GM12878 (cell line): ENCODE measurements at regions not wholly inside any gene's neighbourhood (a gene's known extent, or its start where the extent isn't known, plus 50 kb on each side); places are given as distances from the start of the nearest gene placed in this dataset.

Experiments
- ATAC-seq: fragments of 200-7000 bp; cut with Tn5 transposase; 3 replicates; pipeline ENCODE4 v1.9.1; 2020; ENCODE audit warnings: mild to moderate bottlenecking, moderate library complexity
- BruUV-seq: library from RNA; stranded (reverse); fragments of 400-500 nt; replicated peaks from 2 replicates; lab custom pipeline; 2021; lab: Mats Ljungman, UMichigan
- CTCF ChIA-PET: fragments of 300-600 bp; sonication (Branson Sonifier 250); formaldehyde crosslinking; extraction: SDS; loops from one replicate; lab custom pipeline; 2021; ENCODE audit warnings: inconsistent platforms; lab: Yijun Ruan, JAX
- POLR2A ChIA-PET: fragments of 350-600 bp; formaldehyde crosslinking; extraction: SDS; loops from one replicate; lab custom pipeline; 2021; ENCODE audit warnings: inconsistent platforms; lab: Charles Lee
- RAD21 ChIA-PET: fragments of 300-600 bp; sonication (Branson Sonifier 250); formaldehyde crosslinking; loops from one replicate; lab custom pipeline; 2023; ENCODE audit warnings: antibody characterized with exemption; ENCODE audit not compliant: unreplicated experiment; lab: Charles Lee
- SMC1A ChIA-PET: fragments of 300-600 bp; sonication (Branson Sonifier 250); formaldehyde crosslinking; loops from one replicate; lab custom pipeline; 2023; ENCODE audit not compliant: unreplicated experiment, uncharacterized antibody; lab: Charles Lee
- DNase-seq: peaks from one replicate; pipeline ENCODE4 v3.0.0-alpha.2; 2011; ENCODE audit warnings: low read depth, low spot score
- FAIRE-seq: peaks from 3 replicates; lab custom pipeline; 2011; peaks lifted over from hg19 to GRCh38; lab: Jason Lieb, UNC
- H2AFZ ChIP-seq: 2 replicates; pipeline ENCODE4 v1.6.0; 2011; ENCODE audit warnings: low read depth, low read length, control low read depth; ENCODE audit not compliant: control insufficient read depth
- H3K27ac ChIP-seq: 2 replicates; pipeline ENCODE4 v1.5.1; 2011; ENCODE audit warnings: control low read depth; ENCODE audit not compliant: control insufficient read depth, insufficient read depth
- H3K27me3 ChIP-seq, 2 experiments: replicated peaks in 1 of 2; 2 replicates each; pipeline versions ENCODE4 v1.6.0 to v1.6.1; 2011; ENCODE audit warnings: low read length in 1 of 2; ENCODE audit not compliant: control insufficient read depth in 2 of 2, insufficient read depth in 2 of 2
- H3K36me3 ChIP-seq, 2 experiments: 2 replicates each; pipeline ENCODE4 v1.5.1; 2011; ENCODE audit warnings: low read length in 1 of 2; ENCODE audit not compliant: control insufficient read depth in 2 of 2, insufficient read depth in 2 of 2
- H3K4me1 ChIP-seq: 2 replicates; pipeline ENCODE4 v1.6.1; 2011; ENCODE audit warnings: mild to moderate bottlenecking, low read length, moderate library complexity, mixed read lengths; ENCODE audit not compliant: control insufficient read depth, insufficient read depth
- H3K4me2 ChIP-seq: 2 replicates; pipeline ENCODE4 v1.6.0; 2011; ENCODE audit warnings: control low read depth; ENCODE audit not compliant: control insufficient read depth, insufficient read depth
- H3K4me3 ChIP-seq: fragments of 200-600 bp; sonication (generic); 2 replicates; pipeline ENCODE4 v1.5.1; 2016
- H3K79me2 ChIP-seq: 2 replicates; pipeline ENCODE4 v1.6.0; 2011; ENCODE audit warnings: low read length; ENCODE audit not compliant: control insufficient read depth, insufficient read depth
- H3K9ac ChIP-seq: 2 replicates; pipeline ENCODE4 v1.8.0; 2011; ENCODE audit warnings: low read length, control low read depth, mixed read lengths; ENCODE audit not compliant: control insufficient read depth, insufficient read depth
- H3K9me3 ChIP-seq: replicated peaks from 3 replicates; pipeline ENCODE4 v1.5.1; 2011; ENCODE audit warnings: mild to moderate bottlenecking, low read length; ENCODE audit not compliant: control insufficient read depth, insufficient read depth
- H4K20me1 ChIP-seq: 2 replicates; pipeline ENCODE4 v1.6.0; 2011; ENCODE audit not compliant: control insufficient read depth, insufficient read depth
- BACH1 ChIP-seq: fragments of 450-650 bp; IDR thresholded peaks from 2 replicates; pipeline ENCODE4 v1.6.1; 2017; ENCODE audit warnings: mild to moderate bottlenecking, borderline replicate concordance
- CREB1 ChIP-seq: IDR thresholded peaks from 2 replicates; pipeline ENCODE4 v1.6.1; 2012; ENCODE audit warnings: low read depth, mild to moderate bottlenecking, inconsistent platforms
- EED ChIP-seq: sonication (generic); IDR thresholded peaks from 2 replicates; pipeline ENCODE4 v1.6.1; 2016; ENCODE audit warnings: antibody characterized with exemption, low read depth
- HDAC6 ChIP-seq: fragments of 200-600 bp; sonication (generic); IDR thresholded peaks from one replicate; pipeline ENCODE4 v1.8.0; 2017; ENCODE audit warnings: antibody characterized with exemption; ENCODE audit not compliant: unreplicated experiment
- IRF3 ChIP-seq: fragments of 450-650 bp; IDR thresholded peaks from 2 replicates; pipeline ENCODE4 v1.6.1; 2014; ENCODE audit warnings: mild to moderate bottlenecking
- JUNB ChIP-seq: IDR thresholded peaks from 2 replicates; pipeline ENCODE4 v1.6.1; 2016; ENCODE audit warnings: antibody characterized with exemption, mild to moderate bottlenecking
- MEF2A ChIP-seq: IDR thresholded peaks from 2 replicates; pipeline ENCODE4 v1.6.1; 2011; ENCODE audit warnings: low read depth, mild to moderate bottlenecking, low read length, moderate library complexity; ENCODE audit not compliant: insufficient read depth
- MTA3 ChIP-seq: IDR thresholded peaks from 2 replicates; pipeline ENCODE4 v1.6.1; 2012; ENCODE audit warnings: low read length, inconsistent platforms, borderline replicate concordance
- NBN ChIP-seq: fragments of 450-650 bp; IDR thresholded peaks from 2 replicates; pipeline ENCODE4 v1.6.1; 2016
- NFIC ChIP-seq: IDR thresholded peaks from 2 replicates; pipeline ENCODE4 v1.6.1; 2012; ENCODE audit warnings: low read depth, mild to moderate bottlenecking, inconsistent platforms, low read length, moderate library complexity
- NKRF ChIP-seq: fragments of 450-650 bp; conservative IDR thresholded peaks from 2 replicates; pipeline ENCODE4 v1.6.1; 2017; ENCODE audit warnings: mild to moderate bottlenecking, moderate library complexity
- SMAD1 ChIP-seq: fragments of 450-650 bp; IDR thresholded peaks from 2 replicates; pipeline ENCODE4 v1.6.1; 2018; ENCODE audit warnings: mild to moderate bottlenecking, low read depth; ENCODE audit not compliant: partially characterized antibody
- SMAD5 ChIP-seq: IDR thresholded peaks from 2 replicates; pipeline ENCODE4 v1.6.1; 2016; ENCODE audit warnings: antibody characterized with exemption, low read depth
- SMC3 ChIP-seq: IDR thresholded peaks from 2 replicates; pipeline ENCODE4 v1.6.1; 2011; ENCODE audit warnings: low read length, improper control_type of control experiment, borderline replicate concordance
- SREBF2 ChIP-seq: IDR thresholded peaks from 2 replicates; pipeline ENCODE4 v1.6.1; 2012; ENCODE audit warnings: mild to moderate bottlenecking, low read length
- SUZ12 ChIP-seq: fragments of 200-600 bp; sonication (generic); IDR thresholded peaks from one replicate; pipeline ENCODE4 v1.6.1; 2018; ENCODE audit warnings: antibody characterized with exemption, mild to moderate bottlenecking; ENCODE audit not compliant: unreplicated experiment
- YY1 ChIP-seq: IDR thresholded peaks from 2 replicates; pipeline ENCODE4 v1.6.1; 2011; ENCODE audit warnings: low read depth, mild to moderate bottlenecking, low read length
- ZBTB4 ChIP-seq: fragments of 450-650 bp; formaldehyde crosslinking; IDR thresholded peaks from 2 replicates; pipeline ENCODE4 v1.4.0; 2022; ENCODE audit warnings: mild to moderate bottlenecking, moderate library complexity
- WGBS: methylation state at CpG from one replicate; pipeline ENCODE4 v1.1.6; 2016; ENCODE audit warnings: low lambda C conversion rate; ENCODE audit not compliant: insufficient replicate concordance, insufficient coverage; ENCODE audit errors: missing lambda C conversion rate; 5-methylcytosine and 5-hydroxymethylcytosine counted together
- in situ Hi-C: fragments of 300-500 bp; cut with MboI; formaldehyde crosslinking; loops from 9 replicates; pipeline ENCODE4 v1.14.3; 2018; ENCODE audit warnings: mixed read lengths
- intact Hi-C: fragments of 100-400 bp; cut with micrococcal nuclease; formaldehyde crosslinking; loops from one replicate; pipeline ENCODE4 v1.14.2; 2022; ENCODE audit not compliant: unreplicated experiment

GRCh38 chrX:94401426-94401825, 727.4 kb downstream of the FAM133A start (continued):
- TF ChIP-seq NKRF (no peak), MEF2A (no peak), SREBF2 (no peak)

GRCh38 chrX:94414746-94415145, 740.7 kb downstream of the FAM133A start:
- Histone ChIP-seq H2AFZ (no peak overlapping the region), H3K79me2 (no peaks in the 10 kb centered on the region), H3K4me1 (no peaks in the 10 kb centered on the region), H3K4me2 (no peak overlapping the region), H3K36me3 (no peaks in the 10 kb centered on the region), H3K27ac (no peak overlapping the region), H3K4me3 (no peak overlapping the region), H3K9me3 (no peaks in the 10 kb centered on the region), H3K27me3 (no peaks in the 10 kb centered on the region), H4K20me1 (no peaks in the 10 kb centered on the region), H3K9ac (no peak overlapping the region)
- FAIRE-seq (no peak), ATAC-seq (no peak), DNase-seq (no peak)
- ChIA-PET POLR2A (no interaction called here), CTCF (interaction anchor here (0.6 kb wide), 1 partner anchor 336 kb away, joined by 3 read pairs; no protein-coding TSS in a partner anchor), RAD21 (no interaction called here), SMC1A (no interaction called here)
- intact Hi-C loops: no loop called here
- no TSS peak for BruUV-seq
- 16% methylated on average over 4 of the region's 4 CpGs for WGBS
- in situ Hi-C loops: no loop called here
- TF ChIP-seq SUZ12 (no peak), NBN (no peak), NFIC (no peak), MTA3 (no peak), SMAD1 (no peak), SMAD5 (no peak), SMC3 (no peak), HDAC6 (no peak), BACH1 (no peak), MEF2A (no peak), ZBTB4 (CRISPR knock-in tag) (no peak), EED (no peak), JUNB (no peak), YY1 (no peak), IRF3 (no peak), CREB1 (no peak)
